HEK293T (cell line): ENCODE measurements at regions not wholly inside any gene's neighbourhood (a gene's known extent, or its start where the extent isn't known, plus 50 kb on each side); places are given as distances from the start of the nearest gene placed in this dataset.

Experiments used
- ARNT ChIP-seq: fragments of 450-650 bp; IDR thresholded peaks from 2 replicates; pipeline ENCODE4 v1.6.1; 2017; ENCODE audit warnings: mild to moderate bottlenecking
- FOXA1 ChIP-seq: fragments of 450-650 bp; IDR thresholded peaks from 2 replicates; pipeline ENCODE4 v1.6.1; 2016; ENCODE audit warnings: mild to moderate bottlenecking
- NFRKB ChIP-seq: fragments of 450-650 bp; IDR thresholded peaks from 2 replicates; pipeline ENCODE4 v1.6.1; 2016; ENCODE audit warnings: mild to moderate bottlenecking, moderate library complexity
- SP1 ChIP-seq: fragments of 450-650 bp; IDR thresholded peaks from 2 replicates; pipeline ENCODE4 v1.6.1; 2017
- SUZ12 ChIP-seq: fragments of 450-650 bp; IDR thresholded peaks from 2 replicates; pipeline ENCODE4 v1.6.1; 2016; ENCODE audit warnings: mild to moderate bottlenecking
- ZNF384 ChIP-seq: fragments of 450-650 bp; IDR thresholded peaks from 2 replicates; pipeline ENCODE4 v1.6.1; 2016

- TF ChIP-seq SUZ12 (no peak), FOXA1 (no peak), ZNF384 (no peak), SP1 (no peak), NFRKB (no peak), ARNT (no peak)
Observed at GRCh38 chr1:218081358-218081757, 203.7 kb upstream of the RRP15 start.
